Fibroblast of lung (primary cell): ENCODE measurements at regions not wholly inside any gene's neighbourhood (a gene's known extent, or its start where the extent isn't known, plus 50 kb on each side); places are given as distances from the start of the nearest gene placed in this dataset.

ENCODE experiments used
- DNase-seq, 2 donors: peaks; one replicate each; pipeline versions ENCODE4 v3.0.0 to v3.0.0-alpha.2; 2010; ENCODE audit warnings: low read depth in 2 of 2
- H2AFZ ChIP-seq: 2 replicates; pipeline ENCODE4 v1.5.1; 2012; ENCODE audit warnings: low read length, control low read depth, inconsistent platforms
- H3K27ac ChIP-seq: 2 replicates; pipeline ENCODE4 v1.5.1; 2011; ENCODE audit warnings: low read length, control low read depth; ENCODE audit not compliant: insufficient read depth
- H3K27me3 ChIP-seq: 2 replicates; pipeline ENCODE4 v1.5.1; 2011; ENCODE audit warnings: mild to moderate bottlenecking, low read length; ENCODE audit not compliant: control insufficient read depth, insufficient read depth
- H3K36me3 ChIP-seq: 2 replicates; pipeline ENCODE4 v1.5.1; 2011; ENCODE audit warnings: low read length; ENCODE audit not compliant: control insufficient read depth, insufficient read depth
- H3K4me1 ChIP-seq: 2 replicates; pipeline ENCODE4 v1.5.1; 2011; ENCODE audit warnings: low read length; ENCODE audit not compliant: control insufficient read depth, insufficient read depth; ENCODE audit errors: extremely low read depth
- H3K4me2 ChIP-seq: 2 replicates; pipeline ENCODE4 v1.5.1; 2011; ENCODE audit warnings: low read length, control low read depth; ENCODE audit not compliant: insufficient read depth; ENCODE audit errors: extremely low read depth
- H3K4me3 ChIP-seq, 4 experiments: fragments of 200-600 bp in 1 of 4; sonication (generic) in 1 of 4; replicated peaks in 1 of 4; 2 replicates each; pipeline ENCODE4 v1.5.1; 2011 to 2016; ENCODE audit warnings: low read length in 4 of 4, low read depth in 3 of 4, mild to moderate bottlenecking in 3 of 4, control low read depth in 2 of 4, inconsistent platforms in 1 of 4, mixed read lengths in 1 of 4; ENCODE audit not compliant: insufficient read depth in 1 of 4; ENCODE audit errors: control extremely low read depth in 1 of 4
- H3K79me2 ChIP-seq: 2 replicates; pipeline ENCODE4 v1.5.1; 2012; ENCODE audit warnings: mild to moderate bottlenecking, low read length, inconsistent platforms; ENCODE audit not compliant: control insufficient read depth, insufficient read depth
- H3K9ac ChIP-seq: 2 replicates; pipeline ENCODE4 v1.5.1; 2011; ENCODE audit warnings: mild to moderate bottlenecking, low read length, control low read depth; ENCODE audit not compliant: insufficient read depth
- H3K9me3 ChIP-seq: 2 replicates; pipeline ENCODE4 v1.5.1; 2012; ENCODE audit warnings: low read depth, low read length; ENCODE audit not compliant: control insufficient read depth, insufficient read depth
- H4K20me1 ChIP-seq: 2 replicates; pipeline ENCODE4 v1.5.1; 2011; ENCODE audit warnings: low read length; ENCODE audit not compliant: control insufficient read depth, insufficient read depth; ENCODE audit errors: extremely low read depth
- CTCF ChIP-seq, 2 donors: IDR thresholded peaks in 1 of 2; conservative IDR thresholded peaks in 1 of 2; 1 replicate in 1 of 2; 2 replicates in 1 of 2; pipeline ENCODE4 v1.5.1; 2011 to 2012; ENCODE audit warnings: low read length in 2 of 2, control low read depth in 1 of 2, inconsistent platforms in 1 of 2, low read depth in 1 of 2, mild to moderate bottlenecking in 1 of 2
- EZH2 ChIP-seq: IDR thresholded peaks from 2 replicates; pipeline ENCODE4 v1.5.1; 2012; ENCODE audit warnings: low read length, control low read depth, mild to moderate bottlenecking; ENCODE audit errors: missing control alignments

- H3K36me3 ChIP-seq, result no peaks in the 10 kb centered on the region
- H3K27me3 ChIP-seq, result no peaks in the 10 kb centered on the region
- H3K9ac ChIP-seq, result no peak overlapping the region
- no peak overlapping the region for H3K4me2 ChIP-seq
- H2AFZ ChIP-seq, result no peak overlapping the region
- H3K4me3 ChIP-seq, result no peak overlapping the region
- no peaks in the 10 kb centered on the region for H3K79me2 ChIP-seq
- no peaks in the 10 kb centered on the region for H4K20me1 ChIP-seq
- no peak overlapping the region for H3K27ac ChIP-seq
- TF ChIP-seq CTCF (conservative IDR thresholded peaks at IDR 0.05 in 1 of 2, IDR thresholded peaks at IDR 0.05 in 1 of 2; ENCODE audit: low read depth in 1 of 2, low read length in 2 of 2) (no peak), EZH2 (no peak)
- H3K4me1 ChIP-seq, result no peaks in the 10 kb centered on the region
- no peaks in the 10 kb centered on the region for H3K9me3 ChIP-seq
- DNase-seq, result no peak
Observed at GRCh38 chr4:37763831-37764230, 62.7 kb upstream of the PGM2 start.

GRCh38 chr4:37762991-37763368, 63.5 kb upstream of the PGM2 start:
- Histone ChIP-seq H3K4me1 (no peaks in the 10 kb centered on the region), H3K27me3 (no peaks in the 10 kb centered on the region), H3K27ac (no peak overlapping the region), H3K4me3 (no peak overlapping the region), H3K4me2 (no peak overlapping the region), H3K79me2 (no peaks in the 10 kb centered on the region), H3K9me3 (no peaks in the 10 kb centered on the region), H2AFZ (no peak overlapping the region), H4K20me1 (no peaks in the 10 kb centered on the region), H3K36me3 (no peaks in the 10 kb centered on the region), H3K9ac (no peak overlapping the region)
- TF ChIP-seq CTCF (conservative IDR thresholded peaks at IDR 0.05 in 1 of 2, IDR thresholded peaks at IDR 0.05 in 1 of 2; ENCODE audit: low read depth in 1 of 2, low read length in 2 of 2) (no peak), EZH2 (no peak)
- DNase-seq, result no peak

GRCh38 chr4:37762294-37762990, 64.0 kb upstream of the PGM2 start:
- Histone ChIP-seq H3K9ac (no peak overlapping the region), H2AFZ (no peak overlapping the region), H3K36me3 (no peaks in the 10 kb centered on the region), H3K27ac (no peak overlapping the region), H3K79me2 (no peaks in the 10 kb centered on the region), H3K4me2 (no peak overlapping the region), H3K4me3 (no peak overlapping the region), H4K20me1 (no peaks in the 10 kb centered on the region), H3K27me3 (no peaks in the 10 kb centered on the region), H3K9me3 (no peaks in the 10 kb centered on the region), H3K4me1 (no peaks in the 10 kb centered on the region)
- DNase-seq, result peak; percentile 34 to 40
- TF ChIP-seq CTCF (conservative IDR thresholded peaks at IDR 0.05 in 1 of 2, IDR thresholded peaks at IDR 0.05 in 1 of 2; ENCODE audit: low read depth in 1 of 2, low read length in 2 of 2) (no peak), EZH2 (no peak)
